ENCODE measurements at regions not wholly inside any gene's neighbourhood (a gene's known extent, or its start where the extent isn't known, plus 50 kb on each side); places are given as distances from the start of the nearest gene placed in this dataset.

- H3K4me1 Mint-ChIP-seq (ENCODE audit: unreplicated experiment) = peaks cover 19% of the 10 kb centered on the region
- H3K4me3 Mint-ChIP-seq (ENCODE audit: unreplicated experiment) = no peak overlapping the region
- DNase-seq (ENCODE audit: low spot score) = no peak
- H3K27me3 Mint-ChIP-seq (ENCODE audit: unreplicated experiment) = no peaks in the 10 kb centered on the region
- H3K27ac Mint-ChIP-seq (ENCODE audit: unreplicated experiment) = no peak overlapping the region
- H3K9me3 Mint-ChIP-seq (ENCODE audit: unreplicated experiment) = no peaks in the 10 kb centered on the region
- H3K36me3 Mint-ChIP-seq (ENCODE audit: low read depth, unreplicated experiment) = no peaks in the 10 kb centered on the region
- no peak for TF ChIP-seq CTCF (IDR thresholded peaks at IDR 0.05; ENCODE audit: unreplicated experiment)
Observed at GRCh38 chr6:48584846-48585245, 473.8 kb upstream of the PTCHD4 start.

- no peak for TF ChIP-seq CTCF (IDR thresholded peaks at IDR 0.05; ENCODE audit: unreplicated experiment)
- H3K36me3 Mint-ChIP-seq (ENCODE audit: low read depth, unreplicated experiment) = no peaks in the 10 kb centered on the region
Observed at GRCh38 chr6:48570656-48571055, 459.7 kb upstream of the PTCHD4 start.

GRCh38 chr6:48568856-48569255, 457.9 kb upstream of the PTCHD4 start:
- peaks cover 18% of the 10 kb centered on the region for H3K4me1 Mint-ChIP-seq (ENCODE audit: unreplicated experiment)
- TF ChIP-seq CTCF (IDR thresholded peaks at IDR 0.05; ENCODE audit: unreplicated experiment) = no peak
- H3K4me3 Mint-ChIP-seq (ENCODE audit: unreplicated experiment) = no peak overlapping the region
- H3K36me3 Mint-ChIP-seq (ENCODE audit: low read depth, unreplicated experiment) = no peaks in the 10 kb centered on the region
- H3K27ac Mint-ChIP-seq (ENCODE audit: unreplicated experiment) = no peak overlapping the region
- no peak for DNase-seq (ENCODE audit: low spot score)
- H3K27me3 Mint-ChIP-seq (ENCODE audit: unreplicated experiment) = no peaks in the 10 kb centered on the region
- H3K9me3 Mint-ChIP-seq (ENCODE audit: unreplicated experiment) = no peaks in the 10 kb centered on the region

More at GRCh38 chr6:48570656-48571055, 459.7 kb upstream of the PTCHD4 start:
- no peak overlapping the region for H3K27ac Mint-ChIP-seq (ENCODE audit: unreplicated experiment)
- no peak overlapping the region for H3K4me3 Mint-ChIP-seq (ENCODE audit: unreplicated experiment)
- no peaks in the 10 kb centered on the region for H3K27me3 Mint-ChIP-seq (ENCODE audit: unreplicated experiment)
- H3K4me1 Mint-ChIP-seq (ENCODE audit: unreplicated experiment) = peaks cover 17% of the 10 kb centered on the region
- no peak for DNase-seq (ENCODE audit: low spot score)
- no peaks in the 10 kb centered on the region for H3K9me3 Mint-ChIP-seq (ENCODE audit: unreplicated experiment)

GRCh38 chr6:48567016-48567415, 456.0 kb upstream of the PTCHD4 start:
- no peak for DNase-seq (ENCODE audit: low spot score)
- H3K4me3 Mint-ChIP-seq (ENCODE audit: unreplicated experiment) = no peak overlapping the region
- no peaks in the 10 kb centered on the region for H3K36me3 Mint-ChIP-seq (ENCODE audit: low read depth, unreplicated experiment)
- no peaks in the 10 kb centered on the region for H3K9me3 Mint-ChIP-seq (ENCODE audit: unreplicated experiment)
- peaks cover 18% of the 10 kb centered on the region for H3K4me1 Mint-ChIP-seq (ENCODE audit: unreplicated experiment)
- no peak overlapping the region for H3K27ac Mint-ChIP-seq (ENCODE audit: unreplicated experiment)
- no peaks in the 10 kb centered on the region for H3K27me3 Mint-ChIP-seq (ENCODE audit: unreplicated experiment)
- TF ChIP-seq CTCF (IDR thresholded peaks at IDR 0.05; ENCODE audit: unreplicated experiment) = no peak

GRCh38 chr6:48564036-48564820, 453.2 kb upstream of the PTCHD4 start:
- H3K4me1 Mint-ChIP-seq (ENCODE audit: unreplicated experiment) = peaks cover 13% of the 10 kb centered on the region
- H3K27me3 Mint-ChIP-seq (ENCODE audit: unreplicated experiment) = no peaks in the 10 kb centered on the region
- DNase-seq (ENCODE audit: low spot score) = no peak
- H3K9me3 Mint-ChIP-seq (ENCODE audit: unreplicated experiment) = no peaks in the 10 kb centered on the region
- no peak for TF ChIP-seq CTCF (IDR thresholded peaks at IDR 0.05; ENCODE audit: unreplicated experiment)
- no peak overlapping the region for H3K27ac Mint-ChIP-seq (ENCODE audit: unreplicated experiment)
- no peaks in the 10 kb centered on the region for H3K36me3 Mint-ChIP-seq (ENCODE audit: low read depth, unreplicated experiment)
- no peak overlapping the region for H3K4me3 Mint-ChIP-seq (ENCODE audit: unreplicated experiment)
